Activated naive CD8-positive, alpha-beta T cell treated with anti-CD3 and anti-CD28 coated beads, Interleukin-2, amount 50 U/mL, for 24 hours (primary cell): ENCODE measurements at regions not wholly inside any gene's neighbourhood (a gene's known extent, or its start where the extent isn't known, plus 50 kb on each side); places are given as distances from the start of the nearest gene placed in this dataset.

Experiments
- ATAC-seq: fragments of 150-1000 bp; cut with Tn5 transposase; one replicate; pipeline ENCODE4 v1.10.0; 2021
- DNase-seq: peaks from one replicate; pipeline ENCODE4 v3.0.0; 2021
- H3K27ac Mint-ChIP-seq: one replicate; pipeline ENCODE4 v1.8.0; 2021; ENCODE audit warnings: mild to moderate bottlenecking, mixed read lengths
- H3K27me3 Mint-ChIP-seq: one replicate; pipeline ENCODE4 v1.8.0; 2021; ENCODE audit warnings: mixed read lengths
- H3K36me3 Mint-ChIP-seq: one replicate; pipeline ENCODE4 v1.8.0; 2021; ENCODE audit warnings: low read depth, mixed read lengths
- H3K4me1 Mint-ChIP-seq: one replicate; pipeline ENCODE4 v1.8.0; 2021; ENCODE audit warnings: mixed read lengths
- H3K4me3 Mint-ChIP-seq: one replicate; pipeline ENCODE4 v1.8.0; 2021; ENCODE audit warnings: mild to moderate bottlenecking, moderate library complexity, mixed read lengths
- H3K9me3 Mint-ChIP-seq: one replicate; pipeline ENCODE4 v1.8.0; 2021; ENCODE audit warnings: mixed read lengths

DNA sequence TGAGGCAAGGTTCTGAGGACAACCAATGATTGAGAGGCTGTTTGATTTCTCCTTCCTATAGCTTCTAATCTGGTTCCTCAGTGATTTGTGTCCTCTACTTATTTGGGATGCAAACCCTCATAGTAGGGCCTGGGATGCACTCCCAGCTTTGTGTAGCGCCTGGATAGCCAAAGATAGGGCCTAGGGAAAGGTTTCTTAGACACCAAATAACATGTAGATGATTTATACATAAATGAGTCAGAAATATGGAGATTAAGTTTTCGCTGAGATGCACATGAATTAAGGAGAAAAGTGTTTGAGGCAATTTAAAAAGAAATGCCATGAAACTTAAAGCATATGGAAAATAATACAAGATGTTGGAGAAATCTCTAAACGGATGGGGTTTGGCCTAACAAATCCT lies 66.0 kb upstream of the LMO4 start:
- Mint-ChIP-seq H3K9me3 (no peaks in the 10 kb centered on the region), H3K4me1 (no peaks in the 10 kb centered on the region), H3K27me3 (peaks cover 7% of the 10 kb centered on the region), H3K4me3 (no peak overlapping the region), H3K27ac (no peak overlapping the region), H3K36me3 (no peaks in the 10 kb centered on the region)
- no peak for ATAC-seq
- DNase-seq: no peak

DNA sequence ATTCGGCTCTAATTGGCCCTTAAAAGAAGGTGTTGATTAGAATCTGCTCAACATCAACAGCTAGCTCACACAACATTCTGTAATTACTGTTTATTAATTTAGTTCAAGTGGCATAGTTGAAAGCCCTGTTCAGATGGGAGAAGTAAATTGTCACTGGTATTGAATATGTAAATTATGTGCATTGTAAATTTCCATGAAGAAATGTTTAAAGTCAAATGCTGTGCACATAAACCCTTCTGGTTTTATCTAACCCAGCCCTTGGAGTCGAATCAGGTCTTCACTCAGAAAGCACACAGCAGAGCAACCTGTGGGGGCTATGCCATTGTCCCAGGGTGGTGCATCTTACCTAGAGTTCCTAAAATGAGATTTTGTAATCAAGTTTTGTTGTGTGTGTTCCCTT lies 65.4 kb upstream of the LMO4 start:
- DNase-seq (no peak), ATAC-seq (no peak)
- no peaks in the 10 kb centered on the region for H3K4me1 Mint-ChIP-seq
- peaks cover 8% of the 10 kb centered on the region for H3K27me3 Mint-ChIP-seq
- no peak overlapping the region for H3K4me3 Mint-ChIP-seq
- H3K36me3 Mint-ChIP-seq: no peaks in the 10 kb centered on the region
- no peak overlapping the region for H3K27ac Mint-ChIP-seq
- H3K9me3 Mint-ChIP-seq: no peaks in the 10 kb centered on the region

DNA sequence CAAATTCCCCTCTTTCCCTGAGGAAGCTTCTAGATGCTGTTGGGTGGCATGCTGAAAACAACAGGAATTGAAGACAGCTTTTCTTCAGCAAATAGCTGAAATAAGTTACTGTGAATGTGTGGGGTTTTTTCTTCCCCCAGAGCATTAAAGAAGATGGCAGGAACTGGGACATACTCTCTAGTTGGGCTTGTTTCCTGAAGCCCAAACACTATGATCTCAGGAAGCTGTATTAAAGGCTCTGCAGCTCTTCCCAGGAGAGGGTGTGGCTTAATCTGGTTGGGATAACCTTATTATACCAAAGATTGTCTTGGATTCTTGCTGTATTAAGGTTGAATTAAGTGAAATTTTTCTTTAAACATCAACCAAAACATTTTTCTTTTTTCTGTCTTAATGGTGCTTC lies 64.9 kb upstream of the LMO4 start:
- Mint-ChIP-seq H3K4me1 (no peaks in the 10 kb centered on the region), H3K9me3 (no peaks in the 10 kb centered on the region), H3K27ac (no peak overlapping the region), H3K27me3 (peaks cover 8% of the 10 kb centered on the region), H3K4me3 (no peak overlapping the region), H3K36me3 (no peaks in the 10 kb centered on the region)
- ATAC-seq (no peak), DNase-seq (no peak)

GRCh38 chr1:87264976-87265375 lies 63.7 kb upstream of the LMO4 start:
- no peak overlapping the region for H3K4me3 Mint-ChIP-seq
- ATAC-seq: no peak
- H3K27me3 Mint-ChIP-seq: peaks cover 6% of the 10 kb centered on the region
- no peak overlapping the region for H3K27ac Mint-ChIP-seq
- no peaks in the 10 kb centered on the region for H3K4me1 Mint-ChIP-seq
- H3K9me3 Mint-ChIP-seq: no peaks in the 10 kb centered on the region
- no peak for DNase-seq
- H3K36me3 Mint-ChIP-seq: no peaks in the 10 kb centered on the region

DNA sequence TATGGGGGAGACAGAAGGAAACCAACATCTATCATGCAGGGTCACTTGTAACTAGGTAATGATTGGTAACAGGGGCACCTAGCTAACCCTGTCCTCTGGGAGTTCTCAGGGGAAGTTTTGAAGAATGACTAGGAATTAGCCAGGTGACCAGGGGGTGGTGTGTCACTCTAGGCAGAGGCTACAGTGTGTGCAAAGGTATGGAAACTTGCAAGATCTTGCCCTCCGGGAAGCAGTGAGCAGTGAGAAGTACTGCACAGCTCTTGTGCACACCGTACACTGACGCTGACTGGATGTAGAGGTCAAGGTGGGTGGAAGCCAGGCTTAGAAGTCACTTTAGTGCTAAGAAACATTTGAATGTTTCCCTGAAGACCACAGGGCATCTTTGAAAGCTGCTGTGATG lies 62.9 kb upstream of the LMO4 start:
- Mint-ChIP-seq H3K27me3 (peaks cover 11% of the 10 kb centered on the region), H3K27ac (no peak overlapping the region), H3K4me3 (no peak overlapping the region), H3K36me3 (no peaks in the 10 kb centered on the region), H3K4me1 (no peaks in the 10 kb centered on the region), H3K9me3 (no peaks in the 10 kb centered on the region)
- no peak for DNase-seq
- ATAC-seq: no peak

GRCh38 chr1:87268111-87268510 lies 60.6 kb upstream of the LMO4 start:
- ATAC-seq (peak; percentile 36), DNase-seq (no peak)
- H3K4me3 Mint-ChIP-seq: no peak overlapping the region
- H3K36me3 Mint-ChIP-seq: no peaks in the 10 kb centered on the region
- H3K4me1 Mint-ChIP-seq: no peaks in the 10 kb centered on the region
- H3K27me3 Mint-ChIP-seq: peaks cover 11% of the 10 kb centered on the region
- H3K9me3 Mint-ChIP-seq: no peaks in the 10 kb centered on the region
- H3K27ac Mint-ChIP-seq: no peak overlapping the region

DNA sequence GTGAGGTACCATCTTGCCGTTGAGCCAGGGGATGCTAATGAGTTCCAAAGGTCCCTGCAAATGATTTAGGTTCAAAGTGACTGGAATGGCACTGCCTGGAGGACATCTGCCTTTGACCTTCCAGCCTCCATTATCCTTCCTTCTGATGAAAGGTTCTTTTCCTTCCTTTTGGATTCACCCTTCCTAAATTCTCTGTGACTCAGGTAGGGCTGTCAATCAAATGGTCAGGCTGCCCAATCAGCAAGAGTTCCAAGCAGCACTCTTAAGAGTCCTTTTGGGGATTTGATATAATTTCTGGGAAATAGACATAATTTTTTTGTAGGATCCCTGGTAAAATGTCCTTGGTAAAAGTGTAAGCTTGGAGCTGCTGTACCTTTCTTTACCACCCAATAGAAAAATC lies 58.8 kb upstream of the LMO4 start:
- Mint-ChIP-seq H3K4me3 (no peak overlapping the region), H3K27ac (no peak overlapping the region), H3K36me3 (no peaks in the 10 kb centered on the region), H3K9me3 (no peaks in the 10 kb centered on the region), H3K4me1 (no peaks in the 10 kb centered on the region), H3K27me3 (peaks cover 15% of the 10 kb centered on the region)
- DNase-seq (no peak), ATAC-seq (no peak)

DNA sequence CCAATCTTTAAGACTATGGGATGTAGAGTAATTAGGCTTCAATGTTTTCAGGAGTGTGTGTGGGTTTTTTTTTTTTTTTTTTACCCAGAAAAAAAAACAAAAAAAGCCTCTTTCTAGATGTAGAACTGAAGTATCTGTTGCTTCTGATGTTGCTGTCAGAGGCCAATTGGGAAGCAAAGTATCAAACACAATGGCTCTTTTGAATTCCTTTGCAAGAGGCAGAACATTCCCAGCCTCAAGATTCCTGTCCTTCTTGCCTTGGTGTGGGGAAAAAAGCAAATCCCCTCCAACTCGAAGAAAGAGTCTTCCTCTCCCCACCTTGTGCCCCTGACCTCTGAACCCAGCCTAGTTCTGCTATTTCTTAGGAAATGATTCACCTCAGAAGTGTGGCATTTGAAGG lies 55.4 kb upstream of the LMO4 start:
- no peak overlapping the region for H3K4me3 Mint-ChIP-seq
- H3K9me3 Mint-ChIP-seq: no peaks in the 10 kb centered on the region
- peaks cover 15% of the 10 kb centered on the region for H3K27me3 Mint-ChIP-seq
- ATAC-seq: no peak
- DNase-seq: no peak
- H3K36me3 Mint-ChIP-seq: no peaks in the 10 kb centered on the region
- H3K27ac Mint-ChIP-seq: no peak overlapping the region
- H3K4me1 Mint-ChIP-seq: no peaks in the 10 kb centered on the region

GRCh38 chr1:87274851-87275250 lies 53.8 kb upstream of the LMO4 start:
- DNase-seq (no peak), ATAC-seq (no peak)
- peaks cover 15% of the 10 kb centered on the region for H3K27me3 Mint-ChIP-seq
- H3K4me3 Mint-ChIP-seq: no peak overlapping the region
- H3K9me3 Mint-ChIP-seq: no peaks in the 10 kb centered on the region
- no peaks in the 10 kb centered on the region for H3K36me3 Mint-ChIP-seq
- no peaks in the 10 kb centered on the region for H3K4me1 Mint-ChIP-seq
- H3K27ac Mint-ChIP-seq: no peak overlapping the region

- ATAC-seq (no peak), DNase-seq (no peak)
- Mint-ChIP-seq H3K4me1 (no peaks in the 10 kb centered on the region), H3K27ac (no peak overlapping the region), H3K4me3 (no peak overlapping the region), H3K36me3 (no peaks in the 10 kb centered on the region), H3K9me3 (no peaks in the 10 kb centered on the region), H3K27me3 (peaks cover 9% of the 10 kb centered on the region)
Observed at GRCh38 chr1:87278825-87279535, 49.7 kb upstream of the LMO4 start.
